DOHH2 (cell line): ENCODE measurements at regions not wholly inside any gene's neighbourhood (a gene's known extent, or its start where the extent isn't known, plus 50 kb on each side); places are given as distances from the start of the nearest gene placed in this dataset.

Experiments
- EZH2phosphoT487 ChIP-seq: fragments of 200-600 bp; sonication (generic); IDR thresholded peaks from 2 replicates; pipeline ENCODE4 v1.6.1; 2017; ENCODE audit warnings: borderline replicate concordance, mild to moderate bottlenecking, antibody characterized with exemption, low read length, moderate library complexity, mixed read lengths
- TF ChIP-seq, protein P1 (sequence below): fragments of 200-600 bp; sonication (generic); IDR thresholded peaks from one replicate; pipeline ENCODE4 v1.5.1; 2014; ENCODE audit warnings: antibody characterized with exemption, mild to moderate bottlenecking, low read depth, low read length; ENCODE audit not compliant: poor library complexity, severe bottlenecking

DNA sequence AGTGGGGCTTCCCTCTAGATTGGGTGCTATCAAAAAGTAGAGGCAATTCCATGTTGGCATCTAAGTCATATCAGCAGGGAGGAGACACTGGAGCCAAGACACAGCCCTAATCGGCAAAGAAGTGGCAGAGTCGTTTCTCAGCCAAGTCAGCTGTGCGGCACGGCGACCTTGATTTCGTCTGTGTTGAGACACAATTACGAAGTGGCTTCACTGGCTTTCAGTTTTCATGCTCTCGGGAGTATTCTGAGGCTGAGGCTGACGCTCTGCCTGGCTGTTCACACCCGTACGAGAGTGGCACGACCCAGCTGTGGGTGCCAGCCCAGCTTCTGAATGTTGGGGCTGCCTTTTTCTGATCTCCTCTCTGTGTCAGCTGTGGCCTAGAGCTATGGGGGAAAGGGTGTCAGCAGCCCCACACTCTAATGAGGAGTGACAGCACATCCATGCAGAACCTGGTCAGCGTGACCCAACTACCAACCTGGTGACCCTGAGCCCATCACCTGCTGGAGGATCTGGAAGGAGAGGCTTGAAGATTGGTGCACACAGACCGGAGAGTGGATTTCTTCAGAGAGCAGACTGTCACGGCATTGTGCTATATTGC is 105.7 kb upstream of the TMEM45B start:
- TF ChIP-seq, protein P1, sequence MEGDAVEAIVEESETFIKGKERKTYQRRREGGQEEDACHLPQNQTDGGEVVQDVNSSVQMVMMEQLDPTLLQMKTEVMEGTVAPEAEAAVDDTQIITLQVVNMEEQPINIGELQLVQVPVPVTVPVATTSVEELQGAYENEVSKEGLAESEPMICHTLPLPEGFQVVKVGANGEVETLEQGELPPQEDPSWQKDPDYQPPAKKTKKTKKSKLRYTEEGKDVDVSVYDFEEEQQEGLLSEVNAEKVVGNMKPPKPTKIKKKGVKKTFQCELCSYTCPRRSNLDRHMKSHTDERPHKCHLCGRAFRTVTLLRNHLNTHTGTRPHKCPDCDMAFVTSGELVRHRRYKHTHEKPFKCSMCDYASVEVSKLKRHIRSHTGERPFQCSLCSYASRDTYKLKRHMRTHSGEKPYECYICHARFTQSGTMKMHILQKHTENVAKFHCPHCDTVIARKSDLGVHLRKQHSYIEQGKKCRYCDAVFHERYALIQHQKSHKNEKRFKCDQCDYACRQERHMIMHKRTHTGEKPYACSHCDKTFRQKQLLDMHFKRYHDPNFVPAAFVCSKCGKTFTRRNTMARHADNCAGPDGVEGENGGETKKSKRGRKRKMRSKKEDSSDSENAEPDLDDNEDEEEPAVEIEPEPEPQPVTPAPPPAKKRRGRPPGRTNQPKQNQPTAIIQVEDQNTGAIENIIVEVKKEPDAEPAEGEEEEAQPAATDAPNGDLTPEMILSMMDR = no peak
- TF ChIP-seq EZH2phosphoT487 = no peak
